ENCODE measurements at regions not wholly inside any gene's neighbourhood (a gene's known extent, or its start where the extent isn't known, plus 50 kb on each side); places are given as distances from the start of the nearest gene placed in this dataset.
"Not testable (repeated sequence)": the region's sequence is repeated elsewhere in the genome, so short reads cannot be mapped to it uniquely, and the experiment has no call there.

DNA sequence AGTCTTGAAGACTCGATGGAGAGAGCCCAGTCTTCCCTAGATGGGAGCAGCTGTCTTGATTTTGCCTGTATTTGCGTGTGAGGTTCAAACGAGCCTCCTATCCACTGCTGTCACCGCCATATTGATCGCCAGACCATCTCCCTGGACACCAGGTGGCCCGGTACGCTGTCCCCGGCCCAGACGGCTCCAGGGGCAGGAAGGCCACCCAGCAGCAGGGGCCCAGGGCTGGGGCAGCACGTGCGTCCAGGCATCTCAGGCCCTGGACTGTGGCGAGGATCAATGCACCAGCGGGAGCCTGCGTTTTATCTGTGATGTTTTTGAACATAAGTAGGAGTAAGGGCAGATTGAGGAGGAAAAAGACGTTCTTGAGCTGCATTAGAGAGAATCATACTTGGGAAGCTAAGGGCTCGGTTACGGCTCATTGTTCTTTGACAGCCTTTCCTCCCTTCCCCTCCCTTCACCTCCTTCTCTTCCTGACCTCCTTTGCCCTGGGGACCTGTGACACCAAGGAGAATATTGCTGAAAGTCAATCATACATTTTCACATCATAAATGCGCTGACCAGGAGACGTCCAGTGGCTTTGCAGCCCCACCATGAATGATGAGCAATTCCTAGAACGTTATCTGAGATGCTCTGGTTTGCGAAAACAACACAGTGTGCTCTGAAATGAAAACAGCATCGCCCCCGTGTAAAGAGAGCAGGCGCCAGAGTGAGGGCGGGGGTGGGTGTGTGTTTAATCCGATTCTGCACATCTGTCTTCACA is 711.2 kb upstream of the SALL3 start:
- no peak for FAIRE-seq
- DNase-seq (ENCODE audit: insufficient read length): no peak
- no peak for TF ChIP-seq POLR2A (IDR thresholded peaks at IDR 0.05; ENCODE audit: low read depth, low read length)
- no peak for TF ChIP-seq TAF1 (IDR thresholded peaks at IDR 0.05; ENCODE audit: borderline replicate concordance, low read depth, low read length)
- TF ChIP-seq POLR2AphosphoS5 (IDR thresholded peaks at IDR 0.05; ENCODE audit: low read depth, low read length): no peak

DNA sequence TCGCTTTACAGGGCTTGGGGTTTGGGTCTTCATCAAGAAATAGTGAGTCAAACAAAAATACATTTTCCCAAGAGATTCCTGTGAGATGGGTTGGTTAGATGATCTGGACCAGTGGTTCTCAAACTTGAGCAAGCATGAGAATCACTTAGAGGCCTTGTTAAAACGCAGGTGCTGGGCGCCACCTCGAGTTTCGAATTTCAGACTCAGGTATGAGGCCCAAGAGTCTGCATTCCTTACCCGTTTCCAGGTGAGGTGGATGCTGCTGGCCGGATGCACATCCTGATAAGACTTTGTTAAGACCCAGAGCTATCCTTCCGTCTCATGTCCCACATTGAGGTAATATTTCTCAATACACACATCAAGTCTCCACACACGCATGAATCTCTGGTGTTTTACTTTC is 707.8 kb upstream of the SALL3 start:
- FAIRE-seq (no peak), DNase-seq (ENCODE audit: insufficient read length) (no peak)
- no peak for TF ChIP-seq TAF1 (IDR thresholded peaks at IDR 0.05; ENCODE audit: borderline replicate concordance, low read depth, low read length)
- TF ChIP-seq POLR2AphosphoS5 (IDR thresholded peaks at IDR 0.05; ENCODE audit: low read depth, low read length): no peak
- no peak for TF ChIP-seq POLR2A (IDR thresholded peaks at IDR 0.05; ENCODE audit: low read depth, low read length)

DNA sequence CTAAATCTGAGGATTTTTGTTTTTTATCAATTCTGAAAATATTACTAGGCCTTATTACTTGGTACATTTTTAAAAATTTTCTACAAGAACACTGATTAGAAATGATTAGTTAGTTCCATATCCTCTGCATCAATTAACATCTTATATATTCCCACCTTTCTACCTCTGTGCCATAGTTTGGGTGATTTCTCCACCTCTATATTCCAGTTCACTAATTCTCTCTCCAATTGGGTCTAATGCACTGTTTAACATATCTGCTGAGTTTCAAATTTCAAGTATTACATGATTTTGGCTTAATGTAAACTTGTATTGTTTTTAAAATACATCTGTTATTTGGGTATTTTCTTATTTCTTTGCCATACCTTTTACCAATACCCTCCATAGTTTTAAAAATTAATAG is 705.7 kb upstream of the SALL3 start:
- no peak for DNase-seq (ENCODE audit: insufficient read length)
- no peak for FAIRE-seq
- no peak for TF ChIP-seq POLR2A (IDR thresholded peaks at IDR 0.05; ENCODE audit: low read depth, low read length)
- no peak for TF ChIP-seq POLR2AphosphoS5 (IDR thresholded peaks at IDR 0.05; ENCODE audit: low read depth, low read length)
- no peak for TF ChIP-seq TAF1 (IDR thresholded peaks at IDR 0.05; ENCODE audit: borderline replicate concordance, low read depth, low read length)

DNA sequence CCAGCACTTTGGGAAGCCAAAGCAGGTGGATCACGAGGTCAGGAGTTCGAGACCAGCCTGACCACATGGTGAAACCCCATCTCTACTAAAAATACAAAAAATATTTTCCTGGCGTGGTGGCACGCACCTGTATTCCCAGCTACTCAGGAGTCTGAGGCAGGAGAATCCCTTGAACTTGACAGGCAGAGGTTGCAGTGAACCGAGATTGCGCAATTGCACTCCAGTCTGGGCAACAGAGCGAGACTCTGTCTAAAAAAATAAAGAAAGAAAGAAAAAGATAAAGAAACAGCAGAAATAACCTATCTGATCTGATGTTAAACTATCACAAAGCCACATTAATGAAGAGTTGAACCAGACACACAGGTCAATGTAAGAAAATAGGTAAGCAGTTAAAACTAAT is 696.2 kb upstream of the SALL3 start:
- not testable (repeated sequence) for FAIRE-seq; DNase-seq (ENCODE audit: insufficient read length)

DNA sequence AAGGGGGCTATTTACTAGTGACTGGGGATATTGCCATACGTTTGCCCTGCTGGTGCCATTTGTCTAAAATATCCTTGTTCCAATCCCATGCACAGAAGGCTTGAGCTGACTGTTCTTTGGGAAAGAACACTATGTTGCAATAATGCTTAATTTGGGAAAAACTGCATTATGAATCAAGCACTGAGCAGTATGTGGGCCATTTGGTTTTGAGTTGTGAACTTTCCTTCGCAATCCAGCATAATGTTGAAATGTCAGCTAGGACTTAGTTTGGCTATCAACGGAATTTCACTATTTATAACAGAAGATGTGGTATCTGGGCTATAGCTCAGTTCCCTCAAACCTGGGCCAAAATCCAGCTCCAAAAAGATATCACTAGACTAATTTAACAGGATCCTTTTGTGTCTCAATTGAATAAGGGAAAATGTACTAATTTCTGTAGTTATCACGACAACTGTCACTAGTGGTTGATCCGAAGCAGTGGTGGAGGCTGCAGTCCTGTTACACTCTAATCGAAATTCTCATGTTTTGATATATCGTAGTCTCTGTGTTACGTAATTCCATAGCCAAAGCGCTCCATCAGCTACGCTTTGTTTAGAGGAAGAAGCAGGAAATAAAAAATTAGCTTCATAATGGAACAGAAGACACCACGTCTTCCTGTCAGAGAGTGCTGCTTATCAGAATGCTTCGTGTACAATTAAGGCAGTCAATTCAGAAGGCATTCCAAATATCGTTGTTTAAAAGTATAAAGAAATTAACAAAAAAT is 686.8 kb upstream of the SALL3 start:
- no peak for DNase-seq (ENCODE audit: insufficient read length)
- TF ChIP-seq POLR2AphosphoS5 (IDR thresholded peaks at IDR 0.05; ENCODE audit: low read depth, low read length) (no peak), POLR2A (IDR thresholded peaks at IDR 0.05; ENCODE audit: low read depth, low read length) (no peak)
- FAIRE-seq: no peak

DNA sequence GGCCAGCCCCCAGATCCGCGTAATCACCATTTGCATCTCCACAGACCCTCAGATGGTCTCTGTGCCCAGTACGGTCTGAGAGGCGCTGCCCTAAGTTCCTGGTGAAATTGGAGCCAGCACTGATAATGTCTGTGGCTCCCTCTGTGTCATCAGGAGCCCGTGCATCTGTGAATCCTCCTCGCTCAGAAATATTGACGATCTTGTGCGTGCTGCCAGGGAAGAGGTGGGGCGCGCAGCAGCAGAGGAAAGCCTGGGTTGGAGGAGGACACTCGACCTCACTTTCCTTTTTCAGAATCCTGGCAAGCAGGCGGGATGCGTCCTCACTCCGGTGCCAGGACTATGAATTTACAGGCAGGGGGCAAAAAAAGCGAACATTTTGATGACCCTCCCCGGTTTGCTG is 686.1 kb upstream of the SALL3 start:
- TF ChIP-seq POLR2AphosphoS5 (IDR thresholded peaks at IDR 0.05; ENCODE audit: low read depth, low read length) (no peak), TAF1 (IDR thresholded peaks at IDR 0.05; ENCODE audit: borderline replicate concordance, low read depth, low read length) (no peak), POLR2A (IDR thresholded peaks at IDR 0.05; ENCODE audit: low read depth, low read length) (no peak)
- DNase-seq (ENCODE audit: insufficient read length) (no peak), FAIRE-seq (no peak)

DNA sequence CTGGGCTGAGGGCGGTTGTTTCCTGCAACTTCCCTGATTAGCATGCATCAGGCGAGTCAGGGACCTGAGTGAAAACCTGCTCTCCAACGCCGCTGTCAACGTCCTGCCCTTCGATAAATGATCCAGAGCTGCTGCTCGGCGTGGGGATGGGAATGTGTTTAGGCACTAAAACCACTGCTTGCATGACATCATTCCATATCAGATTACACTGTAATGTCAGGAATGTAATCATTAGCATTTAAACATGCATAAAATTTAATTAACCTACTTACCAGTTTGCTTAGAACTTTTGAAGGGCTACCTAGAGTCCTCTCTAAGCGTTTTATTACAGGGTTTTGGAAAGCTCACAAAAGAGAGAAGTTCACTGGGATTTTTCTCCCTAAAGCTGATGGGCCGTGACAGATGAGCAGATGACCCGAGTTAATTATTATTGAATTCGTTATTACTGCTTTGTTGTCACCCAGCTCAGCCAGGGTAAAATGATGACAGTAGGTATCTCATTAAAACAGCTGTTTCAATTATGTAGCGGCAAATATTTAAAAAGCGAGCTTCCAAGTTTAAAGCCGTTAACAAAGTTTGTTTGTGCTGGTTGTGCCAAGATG is 685.6 kb upstream of the SALL3 start:
- TF ChIP-seq POLR2AphosphoS5 (IDR thresholded peaks at IDR 0.05; ENCODE audit: low read depth, low read length): no peak
- no peak for TF ChIP-seq POLR2A (IDR thresholded peaks at IDR 0.05; ENCODE audit: low read depth, low read length)
- TF ChIP-seq TAF1 (IDR thresholded peaks at IDR 0.05; ENCODE audit: borderline replicate concordance, low read depth, low read length): no peak
- FAIRE-seq (no peak), DNase-seq (ENCODE audit: insufficient read length) (no peak)

DNA sequence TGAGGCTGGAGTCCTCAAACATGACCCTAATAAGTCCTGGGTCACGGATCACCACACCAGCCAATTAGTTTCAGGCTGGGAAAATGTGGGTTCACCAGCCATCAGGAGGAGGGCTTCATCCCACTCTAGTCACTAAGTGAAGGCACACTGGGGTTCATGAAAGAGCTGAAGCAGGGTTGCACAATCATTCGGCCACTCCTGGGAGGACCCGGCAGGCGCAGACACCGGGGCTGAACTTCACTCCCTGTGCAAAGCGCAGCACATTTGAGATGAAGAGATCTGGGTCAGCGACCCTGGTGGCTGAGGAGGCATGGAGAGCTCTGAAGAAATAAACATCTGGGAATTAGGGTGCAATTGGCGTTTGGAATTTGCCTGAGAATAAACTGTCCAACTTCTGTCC is 684.4 kb upstream of the SALL3 start:
- FAIRE-seq (no peak), DNase-seq (ENCODE audit: insufficient read length) (no peak)
- TF ChIP-seq POLR2AphosphoS5 (IDR thresholded peaks at IDR 0.05; ENCODE audit: low read depth, low read length) (no peak), TAF1 (IDR thresholded peaks at IDR 0.05; ENCODE audit: borderline replicate concordance, low read depth, low read length) (no peak), POLR2A (IDR thresholded peaks at IDR 0.05; ENCODE audit: low read depth, low read length) (no peak)

DNA sequence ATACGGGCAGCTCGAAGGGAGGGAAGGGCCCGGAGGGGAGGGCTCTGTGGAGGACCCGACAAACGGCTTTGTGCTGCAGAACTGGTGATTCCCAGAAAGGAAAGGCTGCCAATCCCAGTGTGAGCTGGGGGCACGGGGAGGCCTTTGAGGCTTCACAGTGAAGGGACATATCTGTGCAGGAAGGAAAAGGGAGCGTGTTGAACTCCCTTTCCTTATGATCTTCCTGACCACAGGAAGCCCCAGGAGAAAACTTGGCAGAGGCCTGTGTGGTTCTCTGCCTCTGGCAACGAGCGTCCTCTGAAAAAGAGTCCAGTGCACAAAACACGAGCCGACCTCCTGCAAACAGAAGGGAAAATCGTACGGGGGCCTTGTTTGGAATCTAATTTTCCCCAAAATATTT is 683.5 kb upstream of the SALL3 start:
- FAIRE-seq: no peak
- TF ChIP-seq POLR2AphosphoS5 (IDR thresholded peaks at IDR 0.05; ENCODE audit: low read depth, low read length): no peak
- TF ChIP-seq POLR2A (IDR thresholded peaks at IDR 0.05; ENCODE audit: low read depth, low read length): no peak
- TF ChIP-seq TAF1 (IDR thresholded peaks at IDR 0.05; ENCODE audit: borderline replicate concordance, low read depth, low read length): no peak

DNA sequence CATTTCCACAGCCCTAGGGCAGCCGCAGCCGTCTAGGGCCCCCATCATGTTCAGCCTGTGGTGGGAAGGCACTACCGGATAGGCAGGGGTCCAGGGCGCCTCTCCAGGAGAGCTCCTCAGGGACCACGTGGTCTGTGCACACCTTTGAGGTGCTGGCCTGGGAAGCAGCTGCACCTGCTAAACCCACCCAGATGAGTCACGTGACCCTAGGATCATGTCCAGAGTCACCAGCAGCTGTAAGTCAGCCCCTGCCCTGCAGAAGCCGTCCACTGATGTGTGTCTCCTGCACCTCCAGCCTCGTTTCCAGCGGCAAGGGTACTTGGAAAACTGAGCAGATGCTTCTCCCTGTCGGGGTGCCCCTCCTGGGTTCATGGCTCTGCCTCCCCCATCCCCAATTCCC is 682.6 kb upstream of the SALL3 start:
- no peak for TF ChIP-seq POLR2A (IDR thresholded peaks at IDR 0.05; ENCODE audit: low read depth, low read length)
- no peak for TF ChIP-seq POLR2AphosphoS5 (IDR thresholded peaks at IDR 0.05; ENCODE audit: low read depth, low read length)
- TF ChIP-seq TAF1 (IDR thresholded peaks at IDR 0.05; ENCODE audit: borderline replicate concordance, low read depth, low read length): no peak
- DNase-seq (ENCODE audit: insufficient read length) (no peak), FAIRE-seq (no peak)

More for the DNA sequence above, 683.5 kb upstream of the SALL3 start:
- no peak for DNase-seq (ENCODE audit: insufficient read length)

DNA sequence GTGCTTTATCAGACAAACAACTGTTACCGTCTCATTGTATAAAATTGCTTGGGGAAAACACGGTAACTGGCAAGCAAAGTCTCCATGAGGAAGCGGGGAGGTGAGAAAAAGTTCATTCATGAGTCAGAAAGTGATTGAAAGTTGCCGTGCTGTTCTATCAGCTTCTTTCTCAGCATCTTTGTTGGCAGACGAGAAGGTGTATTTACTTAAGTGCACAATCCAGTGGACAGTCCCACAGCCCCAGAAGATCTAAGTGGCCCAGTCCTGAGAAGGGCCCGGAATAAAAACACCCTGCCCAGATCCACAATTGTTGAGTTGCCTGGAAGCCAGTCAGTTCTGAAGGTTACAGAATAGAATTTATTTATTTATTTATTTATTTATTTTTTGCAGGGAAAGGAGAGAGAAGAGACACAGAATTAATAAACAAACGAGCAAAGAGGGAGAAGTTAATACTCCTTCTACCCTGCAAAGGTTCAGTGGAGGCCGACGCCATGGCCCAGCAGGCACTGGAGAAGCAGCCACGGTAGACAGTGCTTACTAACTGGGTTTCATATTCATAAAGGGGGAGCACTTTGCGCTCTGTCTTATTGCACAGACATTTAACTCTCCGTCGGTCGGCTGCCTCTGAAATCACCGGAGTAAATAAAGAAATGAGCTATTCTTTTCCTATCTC is 676.0 kb upstream of the SALL3 start:
- TF ChIP-seq POLR2AphosphoS5 (IDR thresholded peaks at IDR 0.05; ENCODE audit: low read depth, low read length): no peak
- TF ChIP-seq TAF1 (IDR thresholded peaks at IDR 0.05; ENCODE audit: borderline replicate concordance, low read depth, low read length): no peak
- no peak for TF ChIP-seq POLR2A (IDR thresholded peaks at IDR 0.05; ENCODE audit: low read depth, low read length)
- FAIRE-seq (no peak), DNase-seq (ENCODE audit: insufficient read length) (no peak)

Data from GM12892 (cell line).